ENCODE measurements at regions not wholly inside any gene's neighbourhood (a gene's known extent, or its start where the extent isn't known, plus 50 kb on each side); places are given as distances from the start of the nearest gene placed in this dataset.
A peak's percentile ranks its signal among the peaks of the same experiment; 100 is the strongest.
"Not testable (repeated sequence)": the region's sequence is repeated elsewhere in the genome, so short reads cannot be mapped to it uniquely, and the experiment has no call there.

GRCh38 chr5:159519365-159519764 lies 189.1 kb upstream of the IL12B start:
- no peak overlapping the region for H3K4me3 ChIP-seq (ENCODE audit: low read depth, low read length)
- DNase-seq (ENCODE audit: low read depth), result no peak
- TF ChIP-seq, protein P1, sequence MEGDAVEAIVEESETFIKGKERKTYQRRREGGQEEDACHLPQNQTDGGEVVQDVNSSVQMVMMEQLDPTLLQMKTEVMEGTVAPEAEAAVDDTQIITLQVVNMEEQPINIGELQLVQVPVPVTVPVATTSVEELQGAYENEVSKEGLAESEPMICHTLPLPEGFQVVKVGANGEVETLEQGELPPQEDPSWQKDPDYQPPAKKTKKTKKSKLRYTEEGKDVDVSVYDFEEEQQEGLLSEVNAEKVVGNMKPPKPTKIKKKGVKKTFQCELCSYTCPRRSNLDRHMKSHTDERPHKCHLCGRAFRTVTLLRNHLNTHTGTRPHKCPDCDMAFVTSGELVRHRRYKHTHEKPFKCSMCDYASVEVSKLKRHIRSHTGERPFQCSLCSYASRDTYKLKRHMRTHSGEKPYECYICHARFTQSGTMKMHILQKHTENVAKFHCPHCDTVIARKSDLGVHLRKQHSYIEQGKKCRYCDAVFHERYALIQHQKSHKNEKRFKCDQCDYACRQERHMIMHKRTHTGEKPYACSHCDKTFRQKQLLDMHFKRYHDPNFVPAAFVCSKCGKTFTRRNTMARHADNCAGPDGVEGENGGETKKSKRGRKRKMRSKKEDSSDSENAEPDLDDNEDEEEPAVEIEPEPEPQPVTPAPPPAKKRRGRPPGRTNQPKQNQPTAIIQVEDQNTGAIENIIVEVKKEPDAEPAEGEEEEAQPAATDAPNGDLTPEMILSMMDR (conservative IDR thresholded peaks at IDR 0.05; ENCODE audit: low read depth, low read length), result no peak

GRCh38 chr5:159522841-159523240 lies 192.6 kb upstream of the IL12B start:
- TF ChIP-seq, protein P1 (conservative IDR thresholded peaks at IDR 0.05; ENCODE audit: low read depth, low read length), result no peak
- H3K4me3 ChIP-seq (ENCODE audit: low read depth, low read length), result no peak overlapping the region
- DNase-seq (ENCODE audit: low read depth), result no peak

DNA sequence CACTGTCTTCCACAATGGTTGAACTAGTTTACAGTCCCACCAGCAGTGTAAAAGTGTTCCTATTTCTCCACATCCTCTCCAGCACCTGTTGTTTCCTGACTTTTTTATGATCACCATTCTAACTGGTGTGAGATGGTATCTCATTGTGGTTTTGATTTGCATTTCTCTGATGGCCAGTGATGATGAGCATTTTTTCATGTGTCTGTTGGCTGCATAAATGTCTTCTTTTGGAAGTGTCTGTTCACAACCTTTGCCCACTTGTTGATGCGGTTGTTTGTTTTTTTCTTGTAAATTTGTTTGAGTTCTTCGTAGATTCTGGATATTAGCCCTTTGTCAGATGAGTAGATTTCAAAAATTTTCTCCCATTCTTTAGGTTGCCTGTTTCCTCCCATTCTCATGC lies 194.0 kb upstream of the IL12B start:
- not testable (repeated sequence) for H3K4me3 ChIP-seq (ENCODE audit: low read depth, low read length); DNase-seq (ENCODE audit: low read depth)

- no peak for DNase-seq (ENCODE audit: low read depth)
- TF ChIP-seq, protein P1 (conservative IDR thresholded peaks at IDR 0.05; ENCODE audit: low read depth, low read length), result peak; percentile 15
- H3K4me3 ChIP-seq (ENCODE audit: low read depth, low read length), result no peak overlapping the region
These were observed 194.8 kb upstream of the IL12B start for GRCh38 chr5:159525117-159525516.

GRCh38 chr5:159527546-159528254 lies 197.4 kb upstream of the IL12B start:
- TF ChIP-seq, protein P1 (conservative IDR thresholded peaks at IDR 0.05; ENCODE audit: low read depth, low read length), result no peak
- no peak for DNase-seq (ENCODE audit: low read depth)
- no peak overlapping the region for H3K4me3 ChIP-seq (ENCODE audit: low read depth, low read length)

GRCh38 chr5:159531554-159532105 lies 201.3 kb upstream of the IL12B start:
- DNase-seq (ENCODE audit: low read depth), result no peak
- H3K4me3 ChIP-seq (ENCODE audit: low read depth, low read length), result no peak overlapping the region
- TF ChIP-seq, protein P1 (conservative IDR thresholded peaks at IDR 0.05; ENCODE audit: low read depth, low read length), result no peak

DNA sequence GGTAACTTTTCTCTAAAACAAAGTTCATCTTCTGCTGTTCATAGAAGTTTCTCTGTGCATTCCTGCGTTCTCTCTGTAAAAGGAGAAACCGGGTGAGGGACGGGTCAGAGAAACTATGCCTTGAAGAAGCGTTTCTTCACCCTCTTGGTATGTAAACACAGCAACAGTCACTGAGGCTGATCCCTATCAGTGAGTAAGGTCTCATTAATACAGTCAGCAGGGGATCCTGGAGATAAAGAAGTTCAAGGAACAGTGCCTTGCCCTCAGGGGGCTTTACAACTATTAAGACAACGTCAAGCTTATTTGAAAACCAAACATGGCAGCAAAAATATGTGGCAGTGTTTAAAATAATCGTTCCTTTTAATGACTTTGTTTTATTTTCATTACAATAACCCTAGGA lies 202.9 kb upstream of the IL12B start:
- TF ChIP-seq, protein P1 (conservative IDR thresholded peaks at IDR 0.05; ENCODE audit: low read depth, low read length), result no peak
- no peak for DNase-seq (ENCODE audit: low read depth)
- H3K4me3 ChIP-seq (ENCODE audit: low read depth, low read length), result no peak overlapping the region
